ENCODE measurements at regions not wholly inside any gene's neighbourhood (a gene's known extent, or its start where the extent isn't known, plus 50 kb on each side); places are given as distances from the start of the nearest gene placed in this dataset.

DNA sequence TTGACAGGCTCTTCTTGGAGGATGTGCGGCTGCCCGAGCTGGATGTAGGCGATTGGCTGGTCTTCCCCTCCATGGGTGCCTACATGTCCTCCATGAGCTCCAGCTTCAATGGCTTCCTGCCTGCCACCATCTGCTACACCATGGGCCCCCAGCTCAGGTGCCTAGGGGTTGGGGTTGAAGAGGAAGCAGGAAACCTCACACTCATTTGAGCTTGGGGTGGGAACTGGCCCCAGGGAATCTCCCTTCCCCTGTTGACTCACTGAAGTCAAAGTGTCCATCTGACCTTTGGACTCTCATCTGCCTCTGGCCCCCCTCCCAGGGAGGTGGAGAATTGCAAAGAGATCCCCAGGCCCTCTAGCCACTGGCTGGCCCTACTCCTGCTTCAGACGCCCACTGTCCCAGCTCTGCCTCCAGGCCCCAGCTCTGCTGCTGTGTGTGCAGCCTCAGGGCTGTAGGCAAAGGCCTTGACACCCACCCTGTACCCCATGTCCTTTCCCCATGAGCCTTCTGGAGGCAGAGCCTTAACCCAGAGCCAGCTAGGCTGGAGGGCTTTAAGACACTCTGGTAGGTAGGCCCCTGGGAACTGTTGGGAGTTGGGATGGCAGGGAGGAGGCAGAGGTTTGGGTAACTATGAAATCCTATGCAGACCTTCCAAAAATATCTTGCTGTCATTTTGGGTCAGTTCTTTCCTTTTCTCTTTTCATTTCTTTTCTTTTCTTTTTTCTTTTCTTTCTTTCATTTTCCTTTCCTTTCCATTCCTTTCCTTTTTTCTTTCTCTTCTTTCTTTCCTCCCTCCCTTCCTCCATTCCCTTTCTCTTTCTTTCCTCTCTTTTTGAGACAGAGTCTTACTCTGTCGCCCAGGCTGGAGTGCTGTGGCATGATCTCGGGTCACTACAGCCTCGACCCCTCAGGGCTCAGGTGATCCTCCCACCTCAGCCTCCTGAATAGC lies 66.9 kb upstream of the TINAGL1 start:
- peaks cover 31% of the 10 kb centered on the region for H3K4me1 ChIP-seq (ENCODE audit: low read length)
- no peaks in the 10 kb centered on the region for H4K20me1 ChIP-seq (ENCODE audit: insufficient read depth, low read length)
- H3K27me3 ChIP-seq (replicated peaks; ENCODE audit: insufficient read depth, low read length), result no peaks in the 10 kb centered on the region
- H3K4me2 ChIP-seq (ENCODE audit: low read depth, low read length), result no peak overlapping the region; the same call in 1 of the 2 replicates
- peak; percentile 14 for DNase-seq
- H3K36me3 ChIP-seq (replicated peaks; ENCODE audit: insufficient read depth, low read length), result no peaks in the 10 kb centered on the region
- H3K9me2 ChIP-seq (replicated peaks; ENCODE audit: insufficient read depth, low read length), result no peaks in the 10 kb centered on the region
- TF ChIP-seq, protein P1, sequence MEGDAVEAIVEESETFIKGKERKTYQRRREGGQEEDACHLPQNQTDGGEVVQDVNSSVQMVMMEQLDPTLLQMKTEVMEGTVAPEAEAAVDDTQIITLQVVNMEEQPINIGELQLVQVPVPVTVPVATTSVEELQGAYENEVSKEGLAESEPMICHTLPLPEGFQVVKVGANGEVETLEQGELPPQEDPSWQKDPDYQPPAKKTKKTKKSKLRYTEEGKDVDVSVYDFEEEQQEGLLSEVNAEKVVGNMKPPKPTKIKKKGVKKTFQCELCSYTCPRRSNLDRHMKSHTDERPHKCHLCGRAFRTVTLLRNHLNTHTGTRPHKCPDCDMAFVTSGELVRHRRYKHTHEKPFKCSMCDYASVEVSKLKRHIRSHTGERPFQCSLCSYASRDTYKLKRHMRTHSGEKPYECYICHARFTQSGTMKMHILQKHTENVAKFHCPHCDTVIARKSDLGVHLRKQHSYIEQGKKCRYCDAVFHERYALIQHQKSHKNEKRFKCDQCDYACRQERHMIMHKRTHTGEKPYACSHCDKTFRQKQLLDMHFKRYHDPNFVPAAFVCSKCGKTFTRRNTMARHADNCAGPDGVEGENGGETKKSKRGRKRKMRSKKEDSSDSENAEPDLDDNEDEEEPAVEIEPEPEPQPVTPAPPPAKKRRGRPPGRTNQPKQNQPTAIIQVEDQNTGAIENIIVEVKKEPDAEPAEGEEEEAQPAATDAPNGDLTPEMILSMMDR (IDR thresholded peaks at IDR 0.05; ENCODE audit: low read length), result no peak
- TF ChIP-seq EZH2 (optimal IDR thresholded peaks at IDR 0.05; ENCODE audit: low read depth, low read length) (no peak), EZH2phosphoT487 (IDR thresholded peaks at IDR 0.05; ENCODE audit: low read length) (no peak)
- no peaks in the 10 kb centered on the region for H3F3A ChIP-seq (ENCODE audit: insufficient read depth, low read length)
- no peak overlapping the region for H3K9ac ChIP-seq (ENCODE audit: low read length)
- no peak overlapping the region for H3K27ac ChIP-seq (ENCODE audit: low read length)
- H3K79me2 ChIP-seq (ENCODE audit: low read length), result no peaks in the 10 kb centered on the region
- no peak overlapping the region for H3K4me3 ChIP-seq (ENCODE audit: low read length)
- H2AFZ ChIP-seq (ENCODE audit: low read length), result no peak overlapping the region
- no peaks in the 10 kb centered on the region for H3K9me3 ChIP-seq (replicated peaks; ENCODE audit: insufficient read depth, low read length)

DNA sequence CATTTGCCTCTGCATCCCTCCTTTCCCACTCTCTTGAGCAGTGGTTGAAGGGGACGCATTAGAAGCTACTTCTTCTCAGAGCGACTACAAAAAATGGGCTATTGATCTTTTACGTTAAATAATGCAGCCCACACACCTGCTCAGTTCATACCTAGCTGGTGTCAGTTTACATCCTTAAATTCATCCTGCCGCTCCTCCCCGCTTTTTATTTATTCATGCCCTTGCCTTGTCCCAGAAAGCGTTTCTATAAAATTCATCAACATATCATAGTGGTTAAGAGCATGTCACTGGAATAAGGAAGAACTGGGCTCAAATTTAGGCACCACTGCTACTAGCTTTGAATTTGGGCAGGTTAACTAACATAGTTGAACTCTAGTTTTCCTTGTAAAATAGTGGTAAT lies 66.0 kb upstream of the TINAGL1 start:
- Histone ChIP-seq H3K4me3 (ENCODE audit: low read length) (no peak overlapping the region), H3K27me3 (replicated peaks; ENCODE audit: insufficient read depth, low read length) (no peaks in the 10 kb centered on the region), H3K9me2 (replicated peaks; ENCODE audit: insufficient read depth, low read length) (no peaks in the 10 kb centered on the region), H4K20me1 (ENCODE audit: insufficient read depth, low read length) (no peaks in the 10 kb centered on the region), H3K4me1 (ENCODE audit: low read length) (peaks cover 27% of the 10 kb centered on the region), H3K79me2 (ENCODE audit: low read length) (no peaks in the 10 kb centered on the region), H2AFZ (ENCODE audit: low read length) (no peak overlapping the region), H3K9ac (ENCODE audit: low read length) (no peak overlapping the region), H3K27ac (ENCODE audit: low read length) (no peak overlapping the region), H3F3A (ENCODE audit: insufficient read depth, low read length) (no peaks in the 10 kb centered on the region), H3K4me2 (ENCODE audit: low read depth, low read length) (no peak overlapping the region), H3K36me3 (replicated peaks; ENCODE audit: insufficient read depth, low read length) (no peaks in the 10 kb centered on the region), H3K9me3 (replicated peaks; ENCODE audit: insufficient read depth, low read length) (no peaks in the 10 kb centered on the region)
- TF ChIP-seq EZH2phosphoT487 (IDR thresholded peaks at IDR 0.05; ENCODE audit: low read length) (no peak), EZH2 (optimal IDR thresholded peaks at IDR 0.05; ENCODE audit: low read depth, low read length) (no peak)
- TF ChIP-seq, protein P1 (IDR thresholded peaks at IDR 0.05; ENCODE audit: low read length), result no peak
- no peak for DNase-seq

DNA sequence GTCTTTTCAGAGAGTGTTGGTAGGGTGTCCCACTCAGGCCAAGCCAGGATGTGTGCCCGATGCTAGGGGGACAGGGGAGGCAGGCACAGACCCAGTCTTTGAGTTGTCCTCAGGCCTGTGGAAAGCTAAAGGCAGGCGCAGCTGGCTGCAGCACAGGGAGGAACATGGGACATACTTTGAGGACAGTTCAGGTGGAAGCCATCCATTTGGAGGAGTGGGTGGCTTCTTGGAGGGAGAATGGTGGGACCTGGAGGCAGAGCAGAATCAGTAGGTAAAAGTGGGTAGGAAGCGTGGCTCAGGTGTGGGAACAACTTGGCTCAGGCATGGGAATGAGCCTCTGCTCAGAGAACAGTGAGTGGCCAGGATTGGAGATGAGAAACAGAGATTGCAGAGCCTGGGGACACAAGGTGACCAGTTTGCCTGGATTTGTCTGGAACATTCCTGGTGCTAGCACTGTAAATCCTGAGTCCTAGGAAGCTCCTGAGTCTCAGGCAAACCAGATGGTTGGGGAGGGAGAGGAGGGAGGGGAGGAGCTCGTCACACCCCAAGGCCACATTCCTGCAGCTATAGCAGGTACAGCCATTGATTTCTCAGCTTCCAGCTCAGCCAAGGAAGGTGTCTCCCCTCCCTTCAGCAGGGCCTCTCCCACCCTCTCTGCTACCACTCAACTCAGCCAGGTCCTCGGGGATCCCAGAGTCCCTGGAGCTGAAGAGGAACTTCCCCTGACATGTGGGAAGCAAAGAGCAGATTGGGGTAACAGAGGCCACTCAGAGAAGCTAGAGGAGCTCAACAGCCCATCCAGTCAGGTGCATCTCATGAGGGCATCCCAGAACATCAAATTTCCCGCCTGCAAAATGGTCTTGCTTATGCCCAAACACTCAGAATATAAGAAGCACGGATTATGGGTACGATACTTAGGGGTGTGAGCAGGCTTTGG lies 65.2 kb upstream of the TINAGL1 start:
- no peak for TF ChIP-seq EZH2phosphoT487 (IDR thresholded peaks at IDR 0.05; ENCODE audit: low read length)
- TF ChIP-seq, protein P1 (IDR thresholded peaks at IDR 0.05; ENCODE audit: low read length), result no peak
- H3K36me3 ChIP-seq (replicated peaks; ENCODE audit: insufficient read depth, low read length), result no peaks in the 10 kb centered on the region
- H3K9me3 ChIP-seq (replicated peaks; ENCODE audit: insufficient read depth, low read length), result no peaks in the 10 kb centered on the region
- no peak overlapping the region for H3K4me2 ChIP-seq (ENCODE audit: low read depth, low read length)
- no peak for DNase-seq
- no peaks in the 10 kb centered on the region for H4K20me1 ChIP-seq (ENCODE audit: insufficient read depth, low read length)
- peaks cover 20% of the 10 kb centered on the region for H3K4me1 ChIP-seq (ENCODE audit: low read length)
- no peaks in the 10 kb centered on the region for H3K27me3 ChIP-seq (replicated peaks; ENCODE audit: insufficient read depth, low read length)
- no peaks in the 10 kb centered on the region for H3K9me2 ChIP-seq (replicated peaks; ENCODE audit: insufficient read depth, low read length)
- H3F3A ChIP-seq (ENCODE audit: insufficient read depth, low read length), result no peaks in the 10 kb centered on the region
- H3K79me2 ChIP-seq (ENCODE audit: low read length), result no peaks in the 10 kb centered on the region
- H2AFZ ChIP-seq (ENCODE audit: low read length), result no peak overlapping the region
- H3K4me3 ChIP-seq (ENCODE audit: low read length), result no peak overlapping the region
- H3K27ac ChIP-seq (ENCODE audit: low read length), result no peak overlapping the region
- no peak overlapping the region for H3K9ac ChIP-seq (ENCODE audit: low read length)
